GM18502 (cell line): ENCODE measurements at regions not wholly inside any gene's neighbourhood (a gene's known extent, or its start where the extent isn't known, plus 50 kb on each side); places are given as distances from the start of the nearest gene placed in this dataset.
"Not testable (repeated sequence)": the region's sequence is repeated elsewhere in the genome, so short reads cannot be mapped to it uniquely, and the experiment has no call there.

Experiments
- ATAC-seq: cut with Tn5 transposase; IDR thresholded peaks from one replicate; pipeline ENCODE4 v1.9.1; 2021; ENCODE audit warnings: mild to moderate bottlenecking; ENCODE audit not compliant: unreplicated experiment, poor library complexity

DNA sequence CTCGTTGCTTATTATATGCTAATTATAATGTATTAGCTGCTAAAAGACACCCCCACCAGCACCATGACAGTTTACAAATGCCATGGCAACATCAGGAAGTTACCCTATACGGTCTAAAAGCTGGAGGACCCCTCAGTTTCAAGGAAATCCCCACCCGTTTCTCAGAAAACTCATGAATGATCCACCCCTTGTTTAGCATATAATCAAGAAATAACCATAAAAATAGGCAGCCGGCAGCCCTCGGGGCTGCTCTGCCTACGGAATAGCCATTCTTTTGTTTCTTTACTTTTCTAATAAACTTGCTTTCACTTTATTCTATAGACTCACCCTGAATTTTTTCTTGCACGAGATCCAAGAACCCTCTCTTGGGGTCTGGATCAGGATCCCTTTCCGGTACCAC is 437.4 kb upstream of the NRP1 start:
- ATAC-seq = not testable (repeated sequence)

- ATAC-seq = no peak
Observed at GRCh38 chr10:33764694-33765185, 430.3 kb upstream of the NRP1 start.

DNA sequence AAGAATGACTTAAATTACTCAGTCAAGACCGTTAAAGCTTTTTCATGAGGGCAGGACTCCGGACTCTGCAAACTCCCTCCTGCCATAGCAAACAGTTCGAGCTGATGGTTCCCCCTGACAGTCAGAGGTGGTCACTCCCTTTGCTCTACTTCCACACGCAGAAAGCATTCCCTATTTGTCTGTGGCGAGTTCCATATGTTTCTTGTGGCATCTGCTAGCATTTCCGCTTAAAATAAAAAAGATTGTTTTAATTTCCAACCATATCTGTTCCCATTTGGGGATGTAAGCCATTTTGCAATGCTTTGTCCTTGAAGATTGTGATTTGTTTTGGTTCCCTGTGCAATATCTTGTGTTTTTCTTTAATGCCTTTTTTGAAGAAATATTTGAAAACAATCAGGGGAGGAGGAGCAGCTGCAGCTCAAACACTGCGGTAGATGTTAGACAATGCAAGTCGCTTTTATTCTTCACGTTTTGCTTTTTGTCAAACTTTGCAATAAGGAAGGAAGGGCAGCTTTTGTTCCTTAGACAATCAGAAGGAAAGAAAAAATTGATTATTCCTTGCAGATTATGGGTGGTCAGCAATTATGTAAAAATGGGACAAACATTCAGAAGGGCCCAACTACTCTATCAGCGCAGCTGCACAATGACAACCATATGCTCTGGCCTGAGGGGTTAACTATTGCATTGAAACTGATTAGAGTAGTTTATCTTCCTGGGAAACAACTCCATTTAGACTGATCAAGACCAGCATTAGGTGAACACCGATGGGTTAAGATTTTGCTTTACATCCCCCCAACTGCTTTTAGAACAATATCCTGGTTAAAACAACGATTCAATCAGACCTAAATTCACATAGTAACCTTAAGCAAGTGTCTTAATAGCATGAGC is 425.8 kb upstream of the NRP1 start:
- no peak for ATAC-seq

DNA sequence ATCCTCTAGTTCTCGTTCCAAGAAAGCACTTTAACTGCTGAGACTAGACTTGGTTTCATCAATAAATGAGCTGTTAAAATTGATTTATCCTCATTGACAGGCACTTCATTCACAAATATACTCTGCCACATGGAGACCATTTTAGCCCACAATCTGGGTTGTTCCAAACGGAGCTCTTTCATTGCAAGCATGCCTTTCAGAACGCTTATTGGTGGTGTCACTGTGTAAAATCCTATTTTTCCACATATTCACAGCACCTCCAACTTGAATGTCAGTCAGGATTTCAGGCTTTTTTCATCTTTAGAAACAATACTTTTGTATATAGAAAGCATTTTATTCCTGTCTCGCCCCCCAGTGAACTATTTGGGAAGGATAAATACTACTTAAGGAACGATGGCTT is 424.7 kb upstream of the NRP1 start:
- ATAC-seq = no peak

- ATAC-seq = no peak
Observed at GRCh38 chr10:33758299-33758698, 423.8 kb upstream of the NRP1 start.

GRCh38 chr10:33754052-33754451 is 419.6 kb upstream of the NRP1 start:
- ATAC-seq = no peak

GRCh38 chr10:33753389-33753788 is 418.9 kb upstream of the NRP1 start:
- no peak for ATAC-seq

DNA sequence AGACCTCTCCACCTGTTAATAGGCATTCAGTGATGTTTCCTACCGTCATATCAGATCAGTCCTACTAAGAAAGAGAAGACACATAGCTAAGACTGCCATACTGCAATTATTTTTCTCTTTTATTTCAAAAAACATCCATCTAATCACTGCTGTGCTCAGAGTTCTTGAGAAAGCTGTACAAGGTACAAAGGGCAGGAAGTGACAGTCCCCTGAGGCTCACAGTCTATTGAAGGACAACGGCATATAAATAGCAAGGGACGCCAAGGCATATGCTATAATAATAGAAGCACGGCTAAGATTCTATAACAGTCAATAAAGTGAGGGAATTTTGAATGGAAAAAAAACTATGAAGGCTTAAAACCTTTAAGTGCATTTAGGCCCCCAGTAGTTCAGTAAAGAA is 415.3 kb upstream of the NRP1 start:
- ATAC-seq = no peak

DNA sequence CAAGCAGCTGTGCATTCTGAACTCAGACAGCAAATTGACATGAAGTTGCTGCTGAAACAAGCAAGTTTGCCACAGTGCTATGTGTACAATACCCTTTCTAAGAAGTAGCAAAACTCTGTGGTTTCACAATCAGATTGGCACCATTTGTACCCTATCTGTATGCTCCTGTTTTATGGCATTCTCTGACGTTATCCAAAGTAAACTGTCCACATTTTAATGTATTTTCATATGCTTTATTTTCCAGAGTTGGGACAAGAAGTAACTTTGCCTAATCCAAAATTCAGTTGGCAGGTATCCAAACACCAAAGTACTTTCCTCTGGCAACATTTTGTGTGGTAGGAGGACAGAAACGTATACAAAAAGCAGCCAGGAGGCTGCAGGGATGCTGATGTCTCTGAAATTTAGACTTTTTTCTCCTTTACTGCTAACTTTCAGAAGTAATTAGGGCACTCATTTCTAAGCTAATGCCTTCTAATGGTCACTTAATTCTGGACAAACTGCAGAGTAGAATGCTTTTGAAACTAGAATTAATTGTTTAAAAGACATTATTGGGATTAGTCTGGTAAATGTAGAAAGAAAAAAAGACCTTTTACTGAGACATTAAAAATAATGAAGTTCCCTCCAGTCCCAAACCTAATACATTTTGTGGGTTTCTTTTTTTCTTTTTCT is 414.7 kb upstream of the NRP1 start:
- ATAC-seq = no peak

DNA sequence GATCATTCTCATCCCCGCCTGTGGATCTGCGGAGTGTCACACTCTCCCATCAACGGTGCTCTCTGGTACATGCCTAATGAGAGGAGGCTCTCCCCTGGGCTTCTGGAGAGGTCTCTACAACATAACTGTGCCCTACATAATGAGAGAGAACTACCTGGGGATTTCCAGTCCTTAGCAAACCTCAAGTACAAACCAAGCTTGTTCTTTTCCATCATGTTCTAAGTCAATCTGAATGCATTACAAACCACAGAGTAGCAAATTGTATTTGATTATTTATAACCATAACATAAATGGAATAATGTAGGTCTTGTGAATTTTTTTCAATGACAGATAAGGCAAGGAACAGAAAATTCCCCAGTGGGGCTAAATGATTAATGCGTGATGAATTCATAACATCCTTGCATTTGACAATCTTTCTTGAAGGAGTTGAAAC is 412.4 kb upstream of the NRP1 start:
- ATAC-seq = no peak

DNA sequence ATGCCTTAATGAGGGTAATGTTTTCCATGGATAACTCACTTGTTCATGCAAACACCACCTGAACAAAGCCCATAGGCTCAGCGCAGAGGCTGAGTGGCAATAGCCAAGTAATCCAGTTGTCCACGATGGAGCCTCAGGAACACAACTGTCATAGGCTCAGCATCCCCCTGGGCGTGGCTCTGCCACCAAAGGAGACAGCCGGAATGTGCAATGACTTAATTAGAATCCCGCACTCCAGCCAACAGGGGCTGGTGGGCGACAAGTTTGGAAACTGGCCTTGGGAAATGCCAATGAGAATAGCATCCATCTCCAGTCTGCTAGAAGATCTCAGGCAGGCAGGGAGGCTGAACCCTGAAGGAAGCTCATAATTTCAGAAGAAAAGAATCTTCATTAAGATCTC is 411.7 kb upstream of the NRP1 start:
- ATAC-seq = no peak

DNA sequence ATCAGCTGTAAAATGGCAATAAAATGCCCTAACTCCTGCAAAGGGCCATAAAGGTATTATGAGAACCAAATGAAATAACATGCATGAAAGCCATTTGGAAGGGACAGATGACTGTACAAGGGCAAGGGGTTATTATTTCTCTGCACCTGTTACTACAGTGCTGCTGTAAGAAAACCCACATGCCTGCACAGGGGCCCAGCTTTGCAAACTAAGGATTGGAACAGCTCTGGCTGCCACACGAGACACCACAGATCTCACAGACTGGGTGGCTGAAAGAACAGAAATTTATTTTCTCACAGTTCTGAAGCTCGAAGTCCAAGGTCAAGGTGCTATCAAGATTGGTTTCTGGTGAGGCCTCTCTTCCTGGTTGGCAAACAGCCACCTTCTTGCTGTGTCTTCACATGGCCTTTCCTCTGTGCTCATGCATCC is 409.0 kb upstream of the NRP1 start:
- ATAC-seq = no peak

- no peak for ATAC-seq
Observed at GRCh38 chr10:33739031-33739430, 404.6 kb upstream of the NRP1 start.

GRCh38 chr10:33735464-33735923 is 401.0 kb upstream of the NRP1 start:
- no peak for ATAC-seq

DNA sequence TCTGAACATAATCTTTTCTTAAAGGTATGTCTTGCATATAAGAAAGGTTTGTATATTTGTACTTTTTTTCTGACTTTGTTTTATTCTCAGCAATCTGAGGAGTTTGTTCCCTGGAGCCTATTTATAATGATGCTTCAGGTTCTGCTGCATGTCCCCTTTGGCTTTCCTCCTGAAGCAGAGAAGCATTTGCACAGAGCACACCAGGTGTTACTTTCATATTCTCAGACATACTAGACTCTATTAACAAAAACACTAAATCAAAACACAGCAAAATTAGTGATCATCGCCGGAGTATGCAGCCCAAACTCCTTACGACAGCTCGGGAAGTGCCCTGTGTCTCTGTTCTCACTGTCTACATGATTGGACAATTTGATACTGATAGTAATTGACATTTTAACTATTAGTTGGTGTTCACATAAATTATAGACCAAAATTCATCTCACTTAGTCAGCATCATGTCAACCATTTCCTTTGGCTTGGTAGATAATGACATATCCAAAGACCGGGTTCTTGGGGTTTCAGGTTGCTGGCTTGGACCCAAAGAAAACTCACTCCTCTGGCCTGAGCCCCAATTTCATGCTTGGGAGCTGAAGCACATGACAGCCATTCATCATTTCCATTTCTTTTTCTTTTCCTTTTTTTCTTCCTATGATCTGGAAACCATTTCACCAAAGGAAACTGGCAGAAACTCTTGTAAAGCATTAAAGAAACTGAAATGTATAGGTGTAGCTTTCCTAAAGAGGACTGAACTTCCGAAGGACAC is 400.1 kb upstream of the NRP1 start:
- ATAC-seq = no peak

DNA sequence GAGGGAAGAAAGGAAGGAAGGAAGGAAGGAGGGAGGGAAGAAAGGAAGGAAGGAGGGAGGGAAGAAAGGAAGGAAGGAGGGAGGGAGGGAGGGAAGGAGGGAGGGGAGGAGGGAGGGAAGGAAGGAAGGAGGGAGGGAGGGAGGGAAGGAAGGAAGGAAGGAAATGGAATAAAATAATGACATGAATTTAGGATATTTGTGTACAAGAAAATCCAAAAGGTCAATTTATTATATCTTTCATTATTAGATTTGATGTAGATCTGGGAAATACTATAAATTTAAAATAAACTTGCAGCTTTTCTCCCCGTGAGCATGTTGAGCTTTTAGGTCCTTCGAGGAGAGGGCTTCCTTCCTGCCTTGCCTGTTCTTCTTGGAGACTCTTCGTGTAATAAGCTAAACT is 398.6 kb upstream of the NRP1 start:
- ATAC-seq = no peak

- no peak for ATAC-seq
Observed at GRCh38 chr10:33732161-33732680, 397.8 kb upstream of the NRP1 start.

GRCh38 chr10:33731322-33731721 is 396.9 kb upstream of the NRP1 start:
- no peak for ATAC-seq

GRCh38 chr10:33725430-33725829 is 391.0 kb upstream of the NRP1 start:
- ATAC-seq = no peak

GRCh38 chr10:33723181-33723580 is 388.7 kb upstream of the NRP1 start:
- no peak for ATAC-seq
